Midbrain (tissue), 1 donor: ENCODE measurements at regions not wholly inside any gene's neighbourhood (a gene's known extent, or its start where the extent isn't known, plus 50 kb on each side); places are given as distances from the start of the nearest gene placed in this dataset.

Experiments
- DNase-seq: peaks from one replicate; lab custom pipeline; 2025; lab: John Stamatoyannopoulos, UW

- DNase-seq, result no peak
Measured at GRCh38 chr7:118298771-118299170, 74.3 kb downstream of the ANKRD7 start.

DNA sequence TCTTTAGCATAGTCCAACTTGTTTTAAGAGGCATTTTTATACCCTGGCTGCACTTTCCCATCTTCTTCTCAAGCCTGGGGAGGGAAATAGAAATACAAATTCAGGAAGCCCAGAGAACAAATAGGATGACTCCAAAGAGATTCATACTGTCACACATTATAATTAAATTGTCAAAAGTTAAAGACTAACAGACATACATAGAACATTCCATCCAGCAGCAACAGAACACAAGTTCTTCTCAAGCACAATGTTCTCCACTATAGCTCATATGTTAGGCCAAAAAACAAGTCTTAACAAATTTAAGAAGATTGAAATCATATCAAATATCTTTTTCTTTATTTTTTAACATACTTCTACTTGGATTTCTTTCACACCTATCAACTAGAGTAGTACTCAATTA lies 75.7 kb downstream of the ANKRD7 start:
- no peak for DNase-seq

- no peak for DNase-seq
Measured at GRCh38 chr7:118304100-118304499, 79.6 kb downstream of the ANKRD7 start.

GRCh38 chr7:118305671-118306070 lies 81.2 kb downstream of the ANKRD7 start:
- no peak for DNase-seq

DNA sequence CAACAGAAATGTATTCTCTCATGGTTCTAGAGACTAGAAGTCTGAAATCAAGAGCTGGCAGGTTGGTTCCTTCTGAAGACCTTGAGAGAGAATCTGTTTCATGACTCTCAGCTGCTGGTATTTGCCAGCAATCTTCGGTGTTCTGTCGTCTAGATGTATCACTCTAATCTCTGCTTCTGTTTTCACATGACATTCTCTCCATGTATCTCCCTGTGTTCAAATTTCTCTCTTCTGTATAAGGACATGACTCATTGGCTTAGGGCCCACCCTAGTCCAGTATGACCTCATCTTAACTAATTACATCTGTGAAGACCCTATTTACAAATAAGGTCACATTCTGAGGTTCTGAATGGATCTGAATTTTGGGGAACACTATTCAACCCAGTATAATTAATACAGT lies 82.3 kb downstream of the ANKRD7 start:
- DNase-seq, result no peak

- no peak for DNase-seq
Measured at GRCh38 chr7:118311121-118311836, 86.8 kb downstream of the ANKRD7 start.

DNA sequence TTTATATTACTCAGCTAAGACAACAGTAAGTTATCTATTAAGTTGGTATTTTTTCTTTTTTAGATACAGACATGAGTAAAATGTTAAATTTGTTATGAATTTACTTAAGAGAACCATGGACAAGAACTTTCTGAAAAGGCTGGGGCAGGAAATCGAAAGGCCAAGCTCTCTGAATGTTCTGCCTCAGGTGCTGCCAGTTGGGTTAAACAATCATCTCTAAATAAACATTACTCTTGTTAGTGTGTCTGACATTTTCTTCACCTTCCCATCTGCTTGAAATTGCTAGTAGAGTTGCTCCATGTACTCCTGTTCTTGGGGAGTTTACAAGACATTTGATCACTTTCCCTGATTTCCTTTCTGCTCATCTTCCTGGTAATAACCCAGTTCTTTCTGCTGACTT lies 87.5 kb downstream of the ANKRD7 start:
- DNase-seq, result no peak

GRCh38 chr7:118312966-118313365 lies 88.5 kb downstream of the ANKRD7 start:
- DNase-seq, result no peak

GRCh38 chr7:118324790-118325449 lies 100.4 kb downstream of the ANKRD7 start:
- DNase-seq, result no peak

DNA sequence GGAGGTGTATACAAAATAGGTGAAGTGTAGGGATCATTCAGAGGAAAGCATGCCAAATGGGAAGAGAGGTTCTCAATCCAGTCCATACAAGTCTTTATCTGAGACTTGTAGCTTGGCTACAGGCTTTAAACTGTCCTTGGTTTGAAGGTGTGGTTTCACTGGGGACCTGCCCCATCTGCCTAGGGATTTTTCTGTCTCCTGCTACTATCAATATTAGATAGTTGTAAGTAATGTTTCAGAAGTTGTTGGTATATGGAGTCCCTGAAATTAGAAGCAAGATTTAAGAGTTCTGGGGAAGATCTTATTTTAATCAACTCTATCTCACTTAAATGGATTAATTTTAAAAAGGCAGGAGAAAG lies 100.9 kb downstream of the ANKRD7 start:
- no peak for DNase-seq

DNA sequence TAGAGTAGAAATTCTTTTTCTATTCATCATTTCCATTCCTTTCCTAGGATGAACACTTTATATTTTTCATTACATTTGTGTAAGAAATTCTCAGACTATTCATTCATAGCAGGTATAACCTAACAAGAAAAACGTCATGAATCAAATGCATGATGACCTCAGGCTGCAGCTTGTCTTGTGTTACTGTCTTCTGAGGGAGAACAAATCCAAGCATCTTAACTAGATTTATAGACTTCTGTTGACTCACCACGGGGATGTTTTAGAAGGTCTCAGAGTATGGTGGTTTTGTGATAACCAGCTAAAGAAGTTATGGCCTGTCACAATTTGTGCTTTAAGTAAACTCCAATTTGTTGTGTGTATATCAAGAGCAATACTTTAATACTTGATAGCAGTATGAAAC lies 102.7 kb downstream of the ANKRD7 start:
- no peak for DNase-seq

DNA sequence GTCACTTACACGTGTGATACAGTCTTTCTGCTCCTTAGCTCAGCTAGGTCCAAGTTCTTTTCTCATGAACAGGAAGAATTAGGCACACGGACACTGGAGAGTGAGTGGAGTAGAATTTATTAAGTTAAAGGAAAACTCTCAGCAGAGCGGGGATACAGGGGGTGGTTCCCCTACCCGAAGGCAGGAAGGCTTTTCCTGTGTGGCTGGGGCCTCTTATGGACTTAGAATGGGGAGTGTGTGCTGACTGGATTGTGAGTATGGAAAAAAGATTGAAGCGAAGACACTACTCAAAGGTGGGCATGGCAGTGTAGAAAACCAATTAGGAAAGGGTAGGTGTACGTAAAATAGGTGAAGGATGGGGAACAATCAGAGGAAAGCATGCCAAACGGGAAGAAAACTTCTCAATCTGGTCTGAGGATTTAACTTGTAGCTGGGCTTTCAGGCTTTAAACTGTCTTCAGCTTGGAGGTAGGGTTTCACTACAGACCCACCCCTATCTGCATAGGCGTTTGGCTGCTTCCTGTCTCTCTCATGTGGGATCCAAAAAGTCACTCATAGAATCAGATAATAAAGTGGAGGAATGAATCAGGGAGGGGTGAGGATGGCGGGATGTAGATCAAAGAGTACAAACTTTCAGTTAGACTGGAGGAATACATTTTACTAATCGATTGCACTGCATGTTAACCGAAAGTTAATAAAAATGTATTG lies 104.2 kb downstream of the ANKRD7 start:
- DNase-seq, result no peak

- no peak for DNase-seq
Measured at GRCh38 chr7:118330388-118330787, 105.9 kb downstream of the ANKRD7 start.

GRCh38 chr7:118346748-118347147 lies 122.2 kb downstream of the ANKRD7 start:
- no peak for DNase-seq

DNA sequence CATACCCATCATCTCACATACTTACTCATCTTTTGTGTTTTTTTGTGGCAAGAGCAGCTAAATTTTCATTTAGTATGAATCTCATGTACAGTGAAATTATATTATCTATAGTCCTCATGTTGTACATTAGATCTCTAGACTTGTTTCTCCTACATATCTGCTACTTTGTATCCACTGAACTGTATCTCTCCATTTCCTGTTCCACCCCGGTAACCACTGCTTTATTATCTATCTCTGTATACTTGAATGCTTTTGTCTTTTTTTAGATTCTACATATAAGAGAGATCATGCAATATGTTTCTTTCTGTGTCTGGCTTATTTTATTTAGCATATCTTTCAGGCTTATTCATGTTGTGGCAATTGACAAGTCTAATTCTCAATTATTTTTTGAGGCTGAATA lies 125.1 kb downstream of the ANKRD7 start:
- no peak for DNase-seq

DNA sequence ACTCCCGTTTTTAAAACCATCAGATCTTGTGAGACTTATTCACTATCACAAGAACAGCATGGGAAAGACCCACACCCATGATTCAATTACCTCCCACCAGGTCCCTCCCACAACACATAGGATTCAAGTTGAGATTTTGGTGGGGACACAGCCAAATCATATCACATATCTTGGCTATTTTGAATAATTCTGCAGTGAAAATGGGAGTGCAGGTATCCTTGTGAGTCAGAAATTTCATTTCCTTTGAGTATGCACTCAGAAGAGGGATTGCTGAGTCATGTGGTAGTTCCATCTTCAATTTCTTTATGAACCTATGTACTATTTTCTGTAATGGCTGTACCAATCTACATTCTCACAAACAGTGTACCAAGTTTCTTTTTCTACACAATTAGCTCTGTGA lies 125.8 kb downstream of the ANKRD7 start:
- no peak for DNase-seq

- DNase-seq, result peak; percentile 23
Measured at GRCh38 chr7:118352867-118353453, 128.5 kb downstream of the ANKRD7 start.

- no peak for DNase-seq
Measured at GRCh38 chr7:118366363-118366762, 141.9 kb downstream of the ANKRD7 start.

DNA sequence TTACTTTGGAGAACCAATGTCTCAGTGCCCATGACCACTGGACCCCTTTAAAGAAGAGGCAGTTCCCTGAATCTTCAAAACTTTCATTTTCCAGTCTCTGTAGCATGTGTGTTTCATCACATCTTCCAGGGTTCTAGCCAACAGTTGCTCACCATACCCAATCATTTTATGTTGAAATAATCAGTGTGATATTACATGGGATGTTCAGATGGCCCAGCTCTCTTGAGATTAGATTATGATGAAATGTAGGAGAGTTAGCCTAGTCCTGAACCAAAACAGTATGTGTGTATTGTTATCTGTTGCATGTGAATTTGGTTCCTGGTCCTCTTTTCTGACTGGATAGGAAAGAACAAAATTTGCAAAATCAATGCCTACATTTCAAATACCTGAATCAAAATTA lies 144.5 kb downstream of the ANKRD7 start:
- no peak for DNase-seq

- DNase-seq, result no peak
Measured at GRCh38 chr7:118369987-118370386, 145.5 kb downstream of the ANKRD7 start.

DNA sequence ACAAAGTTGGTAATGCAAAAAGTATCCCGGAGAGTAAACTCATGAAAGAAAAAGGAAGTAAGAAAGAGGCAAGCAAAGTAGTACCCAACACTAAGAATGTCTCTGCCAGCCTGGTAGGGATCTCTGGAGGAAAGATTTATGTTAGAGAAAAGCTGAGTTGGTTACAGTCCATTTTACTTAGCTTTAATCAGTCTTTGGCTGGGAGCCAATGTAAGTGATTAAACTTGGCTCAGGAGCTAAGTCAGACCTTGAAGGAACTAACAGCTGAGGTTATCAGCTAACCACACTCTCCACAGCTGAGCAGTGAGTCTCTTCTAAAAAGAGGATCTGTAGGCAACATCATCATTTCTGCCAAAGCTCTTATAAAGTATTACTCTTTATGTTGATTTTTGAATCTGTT lies 148.0 kb downstream of the ANKRD7 start:
- DNase-seq, result no peak

DNA sequence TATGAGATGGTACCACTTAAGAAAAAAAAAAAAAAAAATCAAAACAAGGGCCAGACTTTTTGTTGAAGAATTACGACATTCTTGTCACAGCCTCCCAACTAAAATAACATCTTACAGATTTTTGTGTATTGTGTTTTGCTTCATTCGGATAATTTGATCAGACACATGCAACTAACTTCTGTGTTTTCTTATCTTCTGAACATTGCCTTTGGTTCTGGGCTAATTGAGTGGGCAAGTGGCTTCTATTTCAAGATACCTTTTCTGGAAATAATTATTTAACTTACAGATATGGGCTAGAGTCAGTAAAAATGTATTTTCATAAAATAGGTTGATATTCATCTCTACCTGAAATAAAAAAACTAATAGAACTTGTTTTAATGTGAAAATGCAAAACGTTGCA lies 165.1 kb downstream of the ANKRD7 start:
- DNase-seq, result no peak

DNA sequence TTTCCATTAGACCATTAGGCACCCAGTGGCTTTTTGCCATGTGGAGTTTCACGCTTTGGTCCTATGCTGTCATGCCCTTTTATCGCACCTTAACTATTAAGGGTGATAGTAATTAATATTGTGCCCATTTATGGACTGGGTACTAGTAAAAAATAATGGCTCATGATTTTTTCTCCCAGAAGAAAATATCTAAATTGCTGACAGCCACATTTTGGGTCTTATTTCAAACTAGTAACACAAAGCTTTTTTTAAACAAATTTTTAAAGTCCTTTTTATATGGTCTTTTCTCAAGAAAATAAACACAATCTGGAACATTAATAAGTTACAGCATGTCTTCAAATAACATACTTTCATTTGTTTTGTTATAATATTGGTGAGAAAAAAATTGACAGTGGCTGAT lies 179.7 kb downstream of the ANKRD7 start:
- no peak for DNase-seq
